Mesothelial cell of epicardium (in vitro differentiated cells): ENCODE measurements at regions not wholly inside any gene's neighbourhood (a gene's known extent, or its start where the extent isn't known, plus 50 kb on each side); places are given as distances from the start of the nearest gene placed in this dataset.

Source experiments
- DNase-seq, 2 experiments: peaks; one replicate each; pipeline ENCODE4 v3.0.0; 2021; ENCODE audit warnings: low spot score in 2 of 2; ENCODE audit not compliant: unreplicated experiment in 2 of 2
- H3K27ac Mint-ChIP-seq: 2 replicates; pipeline ENCODE4 v1.8.0; 2021; ENCODE audit warnings: mixed read lengths
- H3K27me3 Mint-ChIP-seq: 2 replicates; pipeline ENCODE4 v1.8.0; 2021; ENCODE audit warnings: low read depth, mixed read lengths
- H3K36me3 Mint-ChIP-seq: 2 replicates; pipeline ENCODE4 v1.8.0; 2021; ENCODE audit warnings: mixed read lengths
- H3K4me1 Mint-ChIP-seq: 2 replicates; pipeline ENCODE4 v1.8.0; 2021; ENCODE audit warnings: mixed read lengths
- H3K4me3 Mint-ChIP-seq: 2 replicates; pipeline ENCODE4 v1.8.0; 2021; ENCODE audit warnings: mild to moderate bottlenecking, moderate library complexity, mixed read lengths
- H3K9me3 Mint-ChIP-seq: 2 replicates; pipeline ENCODE4 v1.8.0; 2021; ENCODE audit warnings: mixed read lengths
- CTCF ChIP-seq: fragments of 200-600 bp; sonication (generic); IDR thresholded peaks from one replicate; pipeline ENCODE4 v1.5.0; 2021; ENCODE audit warnings: antibody characterized with exemption; ENCODE audit not compliant: unreplicated experiment

GRCh38 chr3:94299716-94300115, 236.9 kb downstream of the NSUN3 start:
- no peak overlapping the region for H3K4me3 Mint-ChIP-seq
- no peak for DNase-seq
- H3K36me3 Mint-ChIP-seq, result no peaks in the 10 kb centered on the region
- H3K9me3 Mint-ChIP-seq, result no peaks in the 10 kb centered on the region
- no peak overlapping the region for H3K27ac Mint-ChIP-seq
- no peak for TF ChIP-seq CTCF
- H3K4me1 Mint-ChIP-seq, result peaks cover 14% of the 10 kb centered on the region
- H3K27me3 Mint-ChIP-seq, result peaks cover 10% of the 10 kb centered on the region

- peaks cover 18% of the 10 kb centered on the region for H3K27me3 Mint-ChIP-seq
- no peaks in the 10 kb centered on the region for H3K36me3 Mint-ChIP-seq
- no peak overlapping the region for H3K4me3 Mint-ChIP-seq
- DNase-seq, result no peak
- no peaks in the 10 kb centered on the region for H3K9me3 Mint-ChIP-seq
- TF ChIP-seq CTCF, result no peak
- peaks cover 30% of the 10 kb centered on the region for H3K4me1 Mint-ChIP-seq
- no peak overlapping the region for H3K27ac Mint-ChIP-seq
These were observed 238.5 kb downstream of the NSUN3 start for GRCh38 chr3:94301366-94301765.

GRCh38 chr3:94303266-94303665, 240.4 kb downstream of the NSUN3 start:
- Mint-ChIP-seq H3K9me3 (no peaks in the 10 kb centered on the region), H3K36me3 (no peaks in the 10 kb centered on the region), H3K4me1 (peaks cover 31% of the 10 kb centered on the region), H3K27me3 (peaks cover 16% of the 10 kb centered on the region), H3K4me3 (no peak overlapping the region), H3K27ac (peak overlapping the region; percentile 67)
- TF ChIP-seq CTCF, result no peak
- no peak for DNase-seq

- Mint-ChIP-seq H3K27ac (peak overlapping the region; percentile 67), H3K36me3 (no peaks in the 10 kb centered on the region)
These were observed 241.0 kb downstream of the NSUN3 start for GRCh38 chr3:94303897-94304296.

GRCh38 chr3:94304954-94305353, 242.1 kb downstream of the NSUN3 start:
- H3K27ac Mint-ChIP-seq, result peak overlapping the region; percentile 26
- peaks cover 33% of the 10 kb centered on the region for H3K4me1 Mint-ChIP-seq
- DNase-seq, result no peak
- no peak overlapping the region for H3K4me3 Mint-ChIP-seq
- no peak for TF ChIP-seq CTCF
- peaks cover 21% of the 10 kb centered on the region for H3K27me3 Mint-ChIP-seq
- no peaks in the 10 kb centered on the region for H3K9me3 Mint-ChIP-seq
- no peaks in the 10 kb centered on the region for H3K36me3 Mint-ChIP-seq

More at GRCh38 chr3:94303897-94304296, 241.0 kb downstream of the NSUN3 start:
- H3K9me3 Mint-ChIP-seq, result no peaks in the 10 kb centered on the region
- DNase-seq, result no peak
- peaks cover 31% of the 10 kb centered on the region for H3K4me1 Mint-ChIP-seq
- TF ChIP-seq CTCF, result no peak
- peaks cover 16% of the 10 kb centered on the region for H3K27me3 Mint-ChIP-seq
- H3K4me3 Mint-ChIP-seq, result no peak overlapping the region
